HCT116 (cell line): ENCODE measurements at regions not wholly inside any gene's neighbourhood (a gene's known extent, or its start where the extent isn't known, plus 50 kb on each side); places are given as distances from the start of the nearest gene placed in this dataset.

Experiments
- ATAC-seq: fragments of 200-7000 bp; cut with Tn5 transposase; 2 replicates; pipeline ENCODE4 v1.9.1; 2020; ENCODE audit warnings: mild to moderate bottlenecking, moderate library complexity
- BruUV-seq: library from RNA; stranded (reverse); fragments of 400-500 nt; replicated peaks from 2 replicates; lab custom pipeline; 2021; lab: Mats Ljungman, UMichigan
- CTCF ChIA-PET: fragments of 300-600 bp; sonication (Branson Sonifier 250); formaldehyde crosslinking; loops from one replicate; lab custom pipeline; 2021; ENCODE audit warnings: antibody characterized with exemption; lab: Charles Lee
- POLR2A ChIA-PET: fragments of 300-600, 350-600 bp; sonication (Branson Sonifier 250); formaldehyde crosslinking; loops from one replicate; lab custom pipeline; 2021; ENCODE audit warnings: antibody characterized with exemption; lab: Charles Lee
- RAD21 ChIA-PET, 2 experiments: fragments of 300-600 bp; sonication (Branson Sonifier 250); formaldehyde crosslinking; loops; one replicate each; lab custom pipeline; 2023; ENCODE audit warnings: low total read pairs in 2 of 2; ENCODE audit not compliant: uncharacterized antibody in 2 of 2, unreplicated experiment in 2 of 2, low non-redundant PET in 1 of 2; lab: Charles Lee
- DNase-seq: peaks from one replicate; pipeline ENCODE4 v3.0.0-alpha.2; 2010; ENCODE audit warnings: low read depth, low spot score
- H2AFZ ChIP-seq: fragments of 200-600 bp; shearing (Covaris generic), sonication (generic); 2 replicates; pipeline ENCODE4 v1.6.1; 2017; ENCODE audit warnings: low read depth, mixed run types, mixed read lengths, antibody characterized with exemption, low read length; ENCODE audit not compliant: poor library complexity, severe bottlenecking
- H3K27ac ChIP-seq: 2 replicates; pipeline ENCODE4 v1.5.1; 2012; ENCODE audit warnings: low read depth, low read length
- H3K27me3 ChIP-seq: fragments of 200-600 bp; sonication (generic); 2 replicates; pipeline ENCODE4 v1.6.1; 2016; ENCODE audit warnings: mixed run types, low read length, mixed read lengths; ENCODE audit not compliant: insufficient read depth
- H3K36me3 ChIP-seq, 2 experiments: fragments of 200-500 bp in 1 of 2; fragments of 200-600 bp in 1 of 2; sonication (Bioruptor generic) in 1 of 2; sonication (generic) in 1 of 2; 2 replicates each; pipeline versions ENCODE4 v1.5.1 to v1.6.1; 2014 to 2016; ENCODE audit warnings: low read length in 2 of 2, inconsistent platforms in 1 of 2, mixed read lengths in 1 of 2, mixed run types in 1 of 2; ENCODE audit not compliant: insufficient read depth in 2 of 2, control insufficient read depth in 1 of 2
- H3K4me1 ChIP-seq, 2 experiments: fragments of 200-600 bp in 1 of 2; sonication (generic) in 1 of 2; 2 replicates each; pipeline versions ENCODE4 v1.5.1 to v1.6.1; 2012 to 2017; ENCODE audit warnings: low read length in 2 of 2, inconsistent platforms in 1 of 2, mild to moderate bottlenecking in 1 of 2, mixed read lengths in 1 of 2, mixed run types in 1 of 2, moderate library complexity in 1 of 2; ENCODE audit not compliant: insufficient read depth in 2 of 2, control insufficient read depth in 1 of 2
- H3K4me2 ChIP-seq: fragments of 200-600 bp; sonication (generic); 2 replicates; pipeline ENCODE4 v1.6.1; 2017; ENCODE audit warnings: mixed run types, low read length, mixed read lengths
- H3K4me3 ChIP-seq, 2 experiments: fragments of 200-600 bp in 1 of 2; sonication (generic) in 1 of 2; replicated peaks in 1 of 2; 2 replicates each; pipeline ENCODE4 v1.5.1; 2011 to 2016; ENCODE audit warnings: low read length in 2 of 2, control low read depth in 1 of 2, low read depth in 1 of 2, mild to moderate bottlenecking in 1 of 2, mixed read lengths in 1 of 2, mixed run types in 1 of 2
- H3K79me2 ChIP-seq: fragments of 200-600 bp; sonication (generic); 2 replicates; pipeline ENCODE4 v1.6.1; 2017; ENCODE audit warnings: mild to moderate bottlenecking, mixed run types, low read length, moderate library complexity, mixed read lengths; ENCODE audit not compliant: insufficient read depth
- H3K9ac ChIP-seq: fragments of 200-600 bp; sonication (generic); 2 replicates; pipeline ENCODE4 v1.6.1; 2016; ENCODE audit warnings: low read length, mixed read lengths
- H3K9me2 ChIP-seq: fragments of 200-600 bp; sonication (generic), shearing (Covaris generic); 2 replicates; pipeline ENCODE4 v1.6.1; 2017; ENCODE audit warnings: mixed run types, mild to moderate bottlenecking, moderate library complexity; ENCODE audit not compliant: insufficient read depth
- H3K9me3 ChIP-seq, 2 experiments: fragments of 200-500 bp in 1 of 2; fragments of 200-600 bp in 1 of 2; sonication (Bioruptor generic) in 1 of 2; sonication (generic) in 1 of 2; 2 replicates each; pipeline ENCODE4 v1.6.1; 2014 to 2017; ENCODE audit warnings: low read length in 2 of 2, mixed read lengths in 2 of 2, inconsistent platforms in 1 of 2, low read depth in 1 of 2, mild to moderate bottlenecking in 1 of 2, mixed run types in 1 of 2, moderate library complexity in 1 of 2; ENCODE audit not compliant: control insufficient read depth in 1 of 2, insufficient read depth in 1 of 2
- H4K20me1 ChIP-seq: fragments of 200-600 bp; sonication (generic), shearing (Covaris generic); 2 replicates; pipeline ENCODE4 v1.6.1; 2017; ENCODE audit warnings: mixed run types, mild to moderate bottlenecking, moderate library complexity; ENCODE audit not compliant: insufficient read depth
- EZH2 ChIP-seq: fragments of 200-600 bp; sonication (generic); IDR thresholded peaks from 2 replicates; pipeline ENCODE4 v1.6.1; 2017; ENCODE audit warnings: antibody characterized with exemption, mixed run types
- MAX ChIP-seq: IDR thresholded peaks from 2 replicates; pipeline ENCODE4 v1.6.1; 2012
- POLR2AphosphoS5 ChIP-seq: IDR thresholded peaks from 2 replicates; pipeline ENCODE4 v1.6.1; 2011; ENCODE audit warnings: mild to moderate bottlenecking, low read depth, low read length, moderate library complexity
- SIN3A ChIP-seq: IDR thresholded peaks from 2 replicates; pipeline ENCODE4 v1.6.1; 2012; ENCODE audit warnings: low read depth
- SP1 ChIP-seq: IDR thresholded peaks from 2 replicates; pipeline ENCODE4 v1.6.1; 2012; ENCODE audit warnings: low read depth
- SRF ChIP-seq: IDR thresholded peaks from 2 replicates; pipeline ENCODE4 v1.6.1; 2012; ENCODE audit warnings: low read depth
- TCF7L2 ChIP-seq: IDR thresholded peaks from 2 replicates; pipeline ENCODE4 v1.7.0; 2011; ENCODE audit warnings: borderline replicate concordance, inconsistent platforms; ENCODE audit not compliant: insufficient read depth, insufficient read length; ENCODE audit errors: extremely low read depth
- YY1 ChIP-seq: IDR thresholded peaks from 2 replicates; pipeline ENCODE4 v1.6.1; 2011; ENCODE audit warnings: low read length, low read depth, moderate library complexity, mild to moderate bottlenecking; ENCODE audit not compliant: insufficient replicate concordance; ENCODE audit errors: extremely low read depth
- ZBTB33 ChIP-seq: IDR thresholded peaks from 2 replicates; pipeline ENCODE4 v1.6.1; 2011; ENCODE audit warnings: mild to moderate bottlenecking, low read length, moderate library complexity; ENCODE audit not compliant: insufficient replicate concordance; ENCODE audit errors: extremely low read depth
- intact Hi-C: fragments of 100-400 bp; cut with micrococcal nuclease; formaldehyde crosslinking; loops from 2 replicates; pipeline ENCODE4 v1.10.0; 2022

GRCh38 chr13:74214321-74214720 is 80.1 kb upstream of the KLF12 start:
- H3K27me3 ChIP-seq: no peaks in the 10 kb centered on the region
- POLR2A ChIA-PET: no interaction called here
- H3K4me2 ChIP-seq: no peak overlapping the region
- no peak overlapping the region for H2AFZ ChIP-seq
- H3K4me3 ChIP-seq: no peak overlapping the region
- H3K27ac ChIP-seq: no peak overlapping the region
- no peaks in the 10 kb centered on the region for H3K9me3 ChIP-seq
- no peak for TF ChIP-seq TCF7L2
- TF ChIP-seq SP1: no peak
- no peak for TF ChIP-seq SIN3A
- no peak for TF ChIP-seq SRF
- TF ChIP-seq POLR2AphosphoS5: no peak
- TF ChIP-seq MAX: no peak
- TF ChIP-seq YY1: no peak
- no peak for TF ChIP-seq ZBTB33
- no peak for TF ChIP-seq EZH2
- TF ChIP-seq, all 23 proteins: peak for 0
- Histone ChIP-seq H3K9ac (no peak overlapping the region), H3K4me1 (no peaks in the 10 kb centered on the region), H3K79me2 (no peaks in the 10 kb centered on the region), H4K20me1 (no peaks in the 10 kb centered on the region), H3K9me2 (no peaks in the 10 kb centered on the region), H3K36me3 (no peaks in the 10 kb centered on the region)
- CTCF ChIA-PET: no interaction called here
- intact Hi-C loops: no loop called here
- RAD21 ChIA-PET: no interaction called here
- DNase-seq: no peak
- no TSS peak for BruUV-seq
- ATAC-seq: no peak
